ENCODE measurements at regions not wholly inside any gene's neighbourhood (a gene's known extent, or its start where the extent isn't known, plus 50 kb on each side); places are given as distances from the start of the nearest gene placed in this dataset.

GRCh38 chr12:63420206-63420644 lies 248.1 kb downstream of the DPY19L2 start:
- H3K79me1 ChIP-seq (ENCODE audit: insufficient read depth, low read depth, low read length, poor library complexity, severe bottlenecking): no peaks in the 10 kb centered on the region
- no peak overlapping the region for H3K14ac ChIP-seq (ENCODE audit: insufficient read depth, low read length)
- no peaks in the 10 kb centered on the region; the same call in 1 of the 2 replicates for H3K27me3 ChIP-seq (ENCODE audit: insufficient read depth, low read length)
- H3K9ac ChIP-seq (ENCODE audit: extremely low read depth, insufficient read length, low read length): no peak overlapping the region
- Mint-ChIP-seq H3K4me1 (peaks cover 9 to 20% of the 10 kb centered on the region in 2 experiments), H3K4me3 (no peak overlapping the region), H3K36me3 (ENCODE audit: insufficient read depth in 1 of 3, low read depth in 3 of 3) (peaks cover 2 to 3% (median 3%) of the 10 kb centered on the region in 3 experiments; a peak in 4 of 7 replicates), H3K27me3 (ENCODE audit: low read depth) (no peaks in the 10 kb centered on the region), H3K9me3 (peaks cover 3 to 6% of the 10 kb centered on the region in 2 experiments), H3K27ac (0 out of 7 replicates have a peak overlapping the region, but pooled peaks of 1 of the 3 experiments have one; percentile 21)
- H4K91ac ChIP-seq (ENCODE audit: insufficient read length, low read depth, low read length): no peak overlapping the region
- no peak overlapping the region for H3K56ac ChIP-seq (ENCODE audit: insufficient read length, low read depth, low read length)
- no peak overlapping the region for H2BK120ac ChIP-seq (ENCODE audit: low read depth, low read length, poor library complexity, severe bottlenecking)
- no peak overlapping the region for H2BK15ac ChIP-seq (ENCODE audit: low read depth, low read length)
- H2BK12ac ChIP-seq (ENCODE audit: insufficient read length, low read depth, low read length): no peak overlapping the region
- H3K27ac ChIP-seq (ENCODE audit: insufficient read length, low read depth, low read length): no peak overlapping the region
- H3K79me2 ChIP-seq (ENCODE audit: insufficient read depth, low read length): no peaks in the 10 kb centered on the region
- no peak overlapping the region for H3K4me2 ChIP-seq (ENCODE audit: insufficient read depth, insufficient read length, low read length)
- no peak overlapping the region for H4K8ac ChIP-seq (replicated peaks; ENCODE audit: insufficient read length, low read depth, low read length)
- H3K23me2 ChIP-seq (ENCODE audit: insufficient read length, low read depth, low read length, poor library complexity, severe bottlenecking): no peaks in the 10 kb centered on the region
- TF ChIP-seq CTCF (conservative IDR thresholded peaks at IDR 0.05): peak; percentile 80
- WGBS (ENCODE audit: extremely low coverage, insufficient read length, low lambda C conversion rate): no CpG with 5 or more reads among the region's 6 CpGs
- H4K5ac ChIP-seq (ENCODE audit: insufficient read length, low read depth, low read length): no peak overlapping the region
- H2BK5ac ChIP-seq (ENCODE audit: insufficient read length, low read length): no peak overlapping the region
- no peak overlapping the region for H3K18ac ChIP-seq (ENCODE audit: insufficient read length, low read depth, low read length)
- no peaks in the 10 kb centered on the region for H3K4me1 ChIP-seq (ENCODE audit: insufficient read depth, low read length)
- peak; percentile 90 for DNase-seq
- no peaks in the 10 kb centered on the region for H4K20me1 ChIP-seq (ENCODE audit: control insufficient read depth, insufficient read depth, insufficient read length)
- H3K4ac ChIP-seq (ENCODE audit: low read depth, low read length): no peak overlapping the region
- no peak overlapping the region for H3K23ac ChIP-seq (ENCODE audit: insufficient read length, low read depth, low read length)
- H2AK5ac ChIP-seq (ENCODE audit: insufficient read length, low read length): no peak overlapping the region
- no peaks in the 10 kb centered on the region for H3K9me3 ChIP-seq (ENCODE audit: control insufficient read depth, low read depth, low read length)
- no peak overlapping the region for H3T11ph ChIP-seq (ENCODE audit: low read length)
- H2AFZ ChIP-seq (ENCODE audit: low read length): no peak overlapping the region
- H2BK20ac ChIP-seq (ENCODE audit: low read depth, low read length, poor library complexity, severe bottlenecking): no peak overlapping the region
